A549 (cell line): ENCODE measurements at regions not wholly inside any gene's neighbourhood (a gene's known extent, or its start where the extent isn't known, plus 50 kb on each side); places are given as distances from the start of the nearest gene placed in this dataset.

ENCODE experiments used
- ATAC-seq, 2 experiments: fragments of 200-7000 bp in 1 of 2; fragments of >200 bp in 1 of 2; cut with Nextera tagmentation in 1 of 2; cut with Tn5 transposase in 1 of 2; 3 replicates each; pipeline versions ENCODE4 v1.8.0 to v1.9.1; 2018 to 2020; ENCODE audit warnings: mild to moderate bottlenecking in 1 of 2, moderate library complexity in 1 of 2
- CTCF ChIA-PET: fragments of 300-600 bp; sonication (Branson Sonifier 250); formaldehyde crosslinking; extraction: SDS; loops from one replicate; lab custom pipeline; 2021; ENCODE audit warnings: antibody characterized with exemption, inconsistent platforms; lab: Yijun Ruan, JAX
- POLR2A ChIA-PET: fragments of 350-600 bp; formaldehyde crosslinking; extraction: SDS; loops from one replicate; lab custom pipeline; 2021; ENCODE audit warnings: antibody characterized with exemption, inconsistent platforms; lab: Yijun Ruan, JAX
- DNase-seq, 2 experiments: peaks; one replicate each; pipeline versions ENCODE4 v3.0.0 to v3.0.0-alpha.2; 2011 to 2016; ENCODE audit warnings: low read depth in 1 of 2, low spot score in 1 of 2
- FAIRE-seq: peaks from 2 replicates; lab custom pipeline; 2011; peaks lifted over from hg19 to GRCh38; lab: Jason Lieb, UNC
- H3K27ac ChIP-seq, 2 experiments: fragments of >200 bp; sonication (Bioruptor Twin); formaldehyde crosslinking; 3 replicates each; pipeline ENCODE4 v1.5.1; 2016 to 2017
- H3K4me1 ChIP-seq: fragments of >200 bp; sonication (Bioruptor Twin); formaldehyde crosslinking; 3 replicates; pipeline ENCODE4 v1.6.1; 2016
- H3K4me2 ChIP-seq: fragments of >200 bp; sonication (Bioruptor Twin); formaldehyde crosslinking; 3 replicates; pipeline ENCODE4 v1.6.1; 2016
- H3K4me3 ChIP-seq: fragments of >200 bp; sonication (Bioruptor Twin); formaldehyde crosslinking; 3 replicates; pipeline ENCODE4 v1.5.1; 2016
- H3K9me3 ChIP-seq: fragments of >200 bp; sonication (Bioruptor Twin); formaldehyde crosslinking; 3 replicates; pipeline ENCODE4 v1.6.1; 2016
- BHLHE40 ChIP-seq: IDR thresholded peaks from 2 replicates; pipeline ENCODE4 v1.6.1; 2012; ENCODE audit warnings: low read depth, low read length, inconsistent platforms
- CEBPB ChIP-seq, 2 experiments: fragments of >200 bp in 1 of 2; sonication (Bioruptor Twin) in 1 of 2; formaldehyde crosslinking in 1 of 2; IDR thresholded peaks; 2 replicates each; pipeline ENCODE4 v1.6.1; 2012 to 2016
- CHD4 ChIP-seq: fragments of 200-600 bp; sonication (generic); IDR thresholded peaks from 2 replicates; pipeline ENCODE4 v1.6.1; 2016; ENCODE audit warnings: antibody characterized with exemption, mild to moderate bottlenecking, borderline replicate concordance
- ESRRA ChIP-seq: fragments of 150-350 bp; IDR thresholded peaks from 2 replicates; pipeline ENCODE4 v1.6.1; 2014; ENCODE audit warnings: mild to moderate bottlenecking, low read length, borderline replicate concordance
- FOSL2 ChIP-seq, 2 experiments: fragments of 450-650 bp in 1 of 2; fragments of >200 bp in 1 of 2; sonication (Bioruptor Twin) in 1 of 2; formaldehyde crosslinking; IDR thresholded peaks; 2 replicates each; pipeline versions ENCODE4 v1.5.0 to v1.6.1; 2016 to 2020; ENCODE audit warnings: mild to moderate bottlenecking in 1 of 2, moderate library complexity in 1 of 2
- HDAC2 ChIP-seq: fragments of 200-600 bp; sonication (generic); IDR thresholded peaks from 2 replicates; pipeline ENCODE4 v1.6.1; 2016
- HOXA7 ChIP-seq: fragments of 250-450 bp; sonication (Bioruptor Pico); IDR thresholded peaks from 2 replicates; pipeline ENCODE4 v1.5.0; 2020; ENCODE audit warnings: mild to moderate bottlenecking, moderate library complexity
- HOXB5 ChIP-seq: fragments of 250-450 bp; sonication (Bioruptor Pico); IDR thresholded peaks from 2 replicates; pipeline ENCODE4 v1.5.0; 2020; ENCODE audit warnings: mild to moderate bottlenecking, moderate library complexity
- JUNB ChIP-seq: fragments of >200 bp; sonication (Bioruptor Twin); formaldehyde crosslinking; IDR thresholded peaks from 2 replicates; pipeline ENCODE4 v1.6.1; 2016
- KDM5A ChIP-seq: fragments of 200-600 bp; sonication (generic); IDR thresholded peaks from 2 replicates; pipeline ENCODE4 v1.6.1; 2016; ENCODE audit warnings: antibody characterized with exemption, mild to moderate bottlenecking
- MAFK ChIP-seq: fragments of 450-650 bp; IDR thresholded peaks from 2 replicates; pipeline ENCODE4 v1.6.1; 2014; ENCODE audit not compliant: partially characterized antibody
- MYC ChIP-seq: IDR thresholded peaks from 2 replicates; pipeline ENCODE4 v1.6.1; 2012; ENCODE audit warnings: mild to moderate bottlenecking, inconsistent platforms, low read length, improper control_type of control experiment, borderline replicate concordance
- PHF8 ChIP-seq: fragments of 200-600 bp; sonication (generic); IDR thresholded peaks from 2 replicates; pipeline ENCODE4 v1.6.1; 2016; ENCODE audit warnings: low read depth, mild to moderate bottlenecking, antibody characterized with exemption, moderate library complexity, borderline replicate concordance
- POLR2A ChIP-seq: IDR thresholded peaks from 2 replicates; pipeline ENCODE4 v1.6.1; 2012; ENCODE audit warnings: mild to moderate bottlenecking, low read length
- RARB ChIP-seq: fragments of 250-450 bp; sonication (Bioruptor Pico); IDR thresholded peaks from 2 replicates; pipeline ENCODE4 v1.8.0; 2021; ENCODE audit warnings: mild to moderate bottlenecking, moderate library complexity
- REST ChIP-seq: fragments of 200-600 bp; sonication (generic); IDR thresholded peaks from 2 replicates; pipeline ENCODE4 v1.6.1; 2016; ENCODE audit warnings: antibody characterized with exemption, mild to moderate bottlenecking, moderate library complexity
- SMC3 ChIP-seq: fragments of >200 bp; sonication (Bioruptor Twin); formaldehyde crosslinking; IDR thresholded peaks from 3 replicates; pipeline ENCODE4 v1.6.1; 2018; ENCODE audit warnings: inconsistent platforms
- TFCP2L1 ChIP-seq: fragments of 250-450 bp; sonication (Bioruptor Pico); IDR thresholded peaks from 2 replicates; pipeline ENCODE4 v1.5.0; 2021; ENCODE audit warnings: mild to moderate bottlenecking
- ZNF302 ChIP-seq: fragments of 250-450 bp; sonication (Bioruptor Pico); IDR thresholded peaks from 2 replicates; pipeline ENCODE4 v1.9.0; 2021; ENCODE audit warnings: inconsistent platforms, mild to moderate bottlenecking, moderate library complexity
- ZSCAN20 ChIP-seq: fragments of 250-450 bp; sonication (Bioruptor Pico); IDR thresholded peaks from 2 replicates; pipeline ENCODE4 v1.8.0; 2022; ENCODE audit warnings: mild to moderate bottlenecking, moderate library complexity
- WGBS: methylation state at CpG from one replicate; pipeline ENCODE4 v1.1.6; 2017; ENCODE audit errors: missing lambda C conversion rate; 5-methylcytosine and 5-hydroxymethylcytosine counted together
- TF ChIP-seq, protein P1 (sequence below): fragments of 450-650 bp; IDR thresholded peaks from 2 replicates; pipeline ENCODE4 v1.6.1; 2014; ENCODE audit warnings: antibody characterized with exemption
- TF ChIP-seq, protein P2 (sequence below): IDR thresholded peaks from 2 replicates; pipeline ENCODE4 v1.6.1; 2012; ENCODE audit warnings: low read depth, borderline replicate concordance
- TF ChIP-seq, protein P3 (sequence below): IDR thresholded peaks from 2 replicates; pipeline ENCODE4 v1.6.1; 2012

- no peak for DNase-seq
- no peaks in the 10 kb centered on the region for H3K9me3 ChIP-seq
- no peak overlapping the region for H3K27ac ChIP-seq
- TF ChIP-seq, protein P1, sequence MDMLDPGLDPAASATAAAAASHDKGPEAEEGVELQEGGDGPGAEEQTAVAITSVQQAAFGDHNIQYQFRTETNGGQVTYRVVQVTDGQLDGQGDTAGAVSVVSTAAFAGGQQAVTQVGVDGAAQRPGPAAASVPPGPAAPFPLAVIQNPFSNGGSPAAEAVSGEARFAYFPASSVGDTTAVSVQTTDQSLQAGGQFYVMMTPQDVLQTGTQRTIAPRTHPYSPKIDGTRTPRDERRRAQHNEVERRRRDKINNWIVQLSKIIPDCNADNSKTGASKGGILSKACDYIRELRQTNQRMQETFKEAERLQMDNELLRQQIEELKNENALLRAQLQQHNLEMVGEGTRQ: no peak
- TF ChIP-seq MYC: no peak
- no peak for TF ChIP-seq KDM5A
- no peak for TF ChIP-seq POLR2A
- no peak for TF ChIP-seq MAFK
- no peak for TF ChIP-seq FOSL2 (IDR thresholded peaks at IDR 0.05)
- TF ChIP-seq FOSL2 (CRISPR knock-in tag; IDR thresholded peaks at IDR 0.05): no peak
- TF ChIP-seq, all 56 proteins: peak for 0
- Histone ChIP-seq H3K4me2 (no peak overlapping the region), H3K4me1 (no peaks in the 10 kb centered on the region), H3K4me3 (no peak overlapping the region)
- ChIA-PET CTCF (interaction anchor here (1.1 kb wide), 1 partner anchor 10 kb away, joined by 4 read pairs; no protein-coding TSS in a partner anchor), POLR2A (no interaction called here)
- FAIRE-seq: no peak
- WGBS: 34% methylated on average over 12 of the region's 12 CpGs
- ATAC-seq: peak; percentile 27 to 44; a peak in 1 of 6 replicates
Observed at GRCh38 chr15:72873379-72874233, 90.0 kb upstream of the ADPGK start.

GRCh38 chr15:72872066-72872845 lies 88.7 kb upstream of the ADPGK start:
- no peaks in the 10 kb centered on the region for H3K9me3 ChIP-seq
- WGBS: 37% methylated on average over 10 of the region's 10 CpGs
- H3K4me3 ChIP-seq: no peak overlapping the region
- 0 out of 6 replicates have a peak, but pooled peaks of 1 of the 2 experiments have one; percentile 29 for ATAC-seq
- no peak for DNase-seq
- ChIA-PET POLR2A (no interaction called here), CTCF (interaction anchor here (1.1 kb wide), 1 partner anchor 210 kb away, joined by 4 read pairs; no protein-coding TSS in a partner anchor)
- no peak overlapping the region for H3K27ac ChIP-seq
- H3K4me2 ChIP-seq: no peak overlapping the region
- H3K4me1 ChIP-seq: no peaks in the 10 kb centered on the region
- TF ChIP-seq CEBPB (IDR thresholded peaks at IDR 0.05) (no peak), CHD4 (no peak), HDAC2 (no peak), SMC3 (no peak), HOXA7 (CRISPR knock-in tag) (no peak), KDM5A (no peak)
- TF ChIP-seq, protein P2, sequence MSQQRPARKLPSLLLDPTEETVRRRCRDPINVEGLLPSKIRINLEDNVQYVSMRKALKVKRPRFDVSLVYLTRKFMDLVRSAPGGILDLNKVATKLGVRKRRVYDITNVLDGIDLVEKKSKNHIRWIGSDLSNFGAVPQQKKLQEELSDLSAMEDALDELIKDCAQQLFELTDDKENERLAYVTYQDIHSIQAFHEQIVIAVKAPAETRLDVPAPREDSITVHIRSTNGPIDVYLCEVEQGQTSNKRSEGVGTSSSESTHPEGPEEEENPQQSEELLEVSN: no peak
- TF ChIP-seq, all 56 proteins: peak for 0
- no peak for FAIRE-seq

DNA sequence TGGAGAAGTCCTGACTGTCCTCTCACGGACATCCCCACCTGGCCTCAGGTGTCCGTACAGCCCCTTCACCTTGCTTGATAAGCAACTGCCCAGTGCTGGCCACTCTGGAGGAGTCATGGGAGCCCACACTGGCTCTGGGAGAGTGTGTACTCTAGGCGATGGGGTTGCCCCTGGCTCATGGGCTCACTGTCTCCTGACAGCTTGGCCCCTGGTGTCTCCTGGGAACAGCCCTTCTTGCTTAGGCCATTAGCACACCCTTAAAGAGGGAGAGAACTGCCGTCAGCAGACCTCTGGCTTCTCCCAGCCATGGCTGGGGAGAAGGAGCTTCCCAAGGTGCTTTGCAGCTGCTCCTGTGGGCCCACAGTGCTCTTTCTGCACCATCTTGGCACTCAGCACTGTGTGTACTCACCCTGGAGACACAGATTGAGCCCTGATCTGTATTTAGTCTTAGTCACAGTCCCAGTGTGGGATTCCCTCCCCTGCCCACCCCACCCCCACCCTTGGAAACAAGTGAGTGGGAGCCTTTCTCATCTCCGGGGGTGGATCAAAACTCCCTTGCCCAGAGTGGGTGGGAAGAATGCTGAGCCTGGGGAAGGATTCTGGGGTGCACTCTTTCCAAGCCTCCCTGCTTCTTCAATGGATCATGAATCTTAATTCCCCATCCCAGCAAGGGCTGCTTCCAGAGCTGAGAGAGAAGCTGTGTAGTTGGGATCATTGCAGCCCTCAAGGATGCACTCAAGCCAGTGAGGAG lies 83.5 kb upstream of the ADPGK start:
- peaks cover 12% of the 10 kb centered on the region; the same call in 1 of the 3 replicates for H3K4me1 ChIP-seq
- FAIRE-seq: no peak
- no peak for TF ChIP-seq HOXB5 (CRISPR knock-in tag)
- TF ChIP-seq BHLHE40: no peak
- no peak for TF ChIP-seq TFCP2L1
- no peak for TF ChIP-seq ZNF302
- TF ChIP-seq, protein P1: no peak
- TF ChIP-seq RARB (CRISPR knock-in tag): no peak
- TF ChIP-seq POLR2A: no peak
- no peak for TF ChIP-seq ZSCAN20
- TF ChIP-seq REST: no peak
- no peak for TF ChIP-seq PHF8
- TF ChIP-seq ESRRA: no peak
- no peak for TF ChIP-seq JUNB
- TF ChIP-seq, protein P3, sequence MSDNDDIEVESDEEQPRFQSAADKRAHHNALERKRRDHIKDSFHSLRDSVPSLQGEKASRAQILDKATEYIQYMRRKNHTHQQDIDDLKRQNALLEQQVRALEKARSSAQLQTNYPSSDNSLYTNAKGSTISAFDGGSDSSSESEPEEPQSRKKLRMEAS: no peak

More for the DNA sequence above, 83.5 kb upstream of the ADPGK start:
- H3K4me3 ChIP-seq: no peak overlapping the region
- peak in 1 of 2 experiments; percentile 27; a peak in 1 of 6 replicates for ATAC-seq
- ChIA-PET CTCF (interaction anchor here (1.3 to 2.5 kb wide), 2 partner anchors 9 to 18 kb away, joined by 3 to 8 read pairs; no protein-coding TSS in a partner anchor), POLR2A (no interaction called here)
- 57% methylated on average over 5 of the region's 5 CpGs for WGBS
- no peak overlapping the region for H3K27ac ChIP-seq
- no peak overlapping the region; the same call in 2 of the 3 replicates for H3K4me2 ChIP-seq
- H3K9me3 ChIP-seq: no peaks in the 10 kb centered on the region
- no peak for DNase-seq
